M059J (cell line): ENCODE measurements at regions not wholly inside any gene's neighbourhood (a gene's known extent, or its start where the extent isn't known, plus 50 kb on each side); places are given as distances from the start of the nearest gene placed in this dataset.
"Not testable (repeated sequence)": the region's sequence is repeated elsewhere in the genome, so short reads cannot be mapped to it uniquely, and the experiment has no call there.

Experiments
- DNase-seq: peaks from one replicate; pipeline ENCODE4 v3.0.0-alpha.2; 2012; ENCODE audit warnings: low read depth

DNA sequence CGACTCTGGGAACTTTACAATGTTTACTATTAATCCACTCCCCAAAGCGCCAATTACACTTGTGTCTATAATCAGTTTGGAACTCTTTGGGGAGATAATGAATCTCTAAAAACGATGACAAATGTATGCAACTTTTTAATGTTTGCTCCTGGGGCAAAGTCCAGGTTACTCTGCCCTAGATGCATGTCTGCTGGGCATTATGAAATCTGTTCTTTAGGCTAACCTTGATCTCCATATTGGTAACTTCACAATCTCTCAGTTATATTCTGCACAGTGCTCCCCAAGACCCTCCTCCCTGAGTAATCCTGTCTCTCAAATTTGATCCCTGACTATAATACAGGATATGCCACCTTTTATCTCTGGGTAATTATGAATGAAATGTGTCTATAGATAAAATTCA lies 152.2 kb upstream of the TRPM3 start:
- no peak for DNase-seq

DNA sequence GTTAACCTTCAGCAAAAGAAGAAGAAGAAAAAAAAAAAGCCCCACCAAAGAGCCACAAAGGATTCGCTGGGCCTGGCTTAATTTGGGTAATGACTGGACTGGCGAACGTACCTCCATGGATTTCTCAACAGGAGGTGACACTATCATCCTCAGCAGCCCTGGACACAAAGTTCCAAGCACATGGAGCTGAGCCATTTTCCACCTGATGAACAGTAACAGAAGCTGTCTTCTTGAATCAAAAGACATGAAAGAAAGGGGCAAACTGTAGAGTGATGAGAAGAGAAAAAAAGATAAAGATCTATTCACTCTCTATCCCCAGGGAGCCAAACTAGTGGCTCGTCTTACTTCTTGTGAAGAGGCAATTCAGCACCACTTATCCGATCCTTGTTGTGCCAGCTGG lies 150.2 kb upstream of the TRPM3 start:
- no peak for DNase-seq

DNA sequence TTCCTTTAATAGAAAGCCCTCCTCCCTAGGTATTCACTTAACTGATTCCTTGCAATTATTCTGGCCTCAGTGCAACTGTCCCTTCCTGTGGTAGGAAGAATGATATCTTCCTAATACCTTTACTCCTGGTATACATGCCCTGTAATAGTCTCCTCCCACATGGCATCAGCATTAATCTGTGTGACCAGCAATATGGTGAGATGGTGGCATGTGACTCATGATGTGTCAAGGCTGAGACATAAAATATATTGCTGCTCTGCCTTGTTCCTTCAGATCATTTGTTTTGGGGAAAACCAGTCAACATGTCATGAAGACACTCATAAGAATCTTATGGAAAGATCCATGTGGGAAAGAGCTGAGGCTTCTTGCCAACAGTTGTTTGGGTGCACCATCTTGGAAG lies 149.1 kb upstream of the TRPM3 start:
- DNase-seq: peak; percentile 29

DNA sequence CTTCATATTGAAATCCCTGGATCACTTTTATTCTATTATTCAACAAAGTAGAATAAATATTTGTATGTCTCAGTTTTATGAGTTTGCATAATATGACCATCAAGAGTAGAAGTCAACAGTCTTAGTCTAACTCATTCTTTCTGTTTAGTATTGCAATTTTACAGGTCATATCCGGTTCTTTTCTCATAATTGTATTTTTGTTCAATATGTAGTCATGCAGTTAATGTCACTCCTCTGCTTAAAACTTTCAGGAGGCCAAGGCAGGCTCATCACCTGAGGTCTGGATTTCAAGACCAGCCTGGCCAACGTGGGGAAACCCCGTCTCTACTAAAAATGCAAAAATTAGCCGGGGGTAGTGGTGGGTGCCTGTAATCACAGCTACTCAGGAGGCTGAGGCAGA lies 148.4 kb upstream of the TRPM3 start:
- DNase-seq: no peak

DNA sequence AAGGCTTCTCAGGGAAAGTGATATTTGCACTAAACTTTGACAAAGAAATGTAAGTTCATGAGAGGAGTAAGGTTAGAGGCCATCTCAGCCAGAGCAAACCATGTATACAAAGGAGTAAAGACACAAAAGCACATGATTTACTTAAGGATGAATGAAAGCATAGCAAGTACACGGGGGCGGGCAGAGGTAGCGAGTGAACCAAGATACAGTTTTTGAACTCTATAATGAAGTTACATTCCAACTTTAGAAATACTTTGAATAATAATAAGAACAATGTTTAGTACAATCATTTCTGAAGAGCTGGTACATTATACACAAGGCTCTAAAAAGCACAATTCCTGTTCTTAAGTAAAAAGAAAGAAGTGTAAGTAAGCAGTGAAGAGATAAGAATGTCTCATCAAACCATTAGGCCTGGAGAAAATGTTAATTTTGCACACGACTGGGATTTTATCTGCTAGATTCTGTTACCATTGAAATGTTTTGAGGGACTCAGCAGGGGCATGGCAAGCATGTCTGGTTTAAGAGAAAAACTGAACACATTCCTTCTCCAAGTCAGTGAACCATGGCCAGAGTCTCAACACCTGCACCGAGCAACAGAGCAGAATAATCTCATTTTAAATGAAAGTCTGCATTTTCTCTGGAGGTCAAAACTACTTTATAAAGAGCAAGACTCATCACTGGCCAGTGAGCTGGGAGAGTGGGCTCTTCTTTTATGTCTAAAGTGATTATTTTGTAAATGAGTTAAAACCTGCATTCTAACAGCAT lies 147.6 kb upstream of the TRPM3 start:
- DNase-seq: no peak

DNA sequence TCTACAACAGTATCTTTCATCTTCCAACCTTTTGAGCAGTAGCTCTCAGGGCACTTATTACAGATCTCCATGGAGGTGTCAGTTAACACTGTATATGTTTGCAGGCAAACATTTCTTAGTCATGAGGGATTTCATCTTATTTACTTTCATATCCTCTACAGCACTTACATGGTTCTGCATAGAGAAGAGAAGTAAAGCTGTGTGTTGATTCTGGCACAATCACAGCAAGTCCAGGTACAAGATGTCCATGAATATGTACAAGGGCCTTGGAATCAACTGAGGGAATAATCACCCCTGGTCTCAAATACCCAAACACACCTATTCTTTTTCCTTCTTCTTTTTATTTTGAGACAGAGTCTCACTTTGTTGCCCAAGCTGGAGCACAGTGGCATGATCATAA lies 142.0 kb upstream of the TRPM3 start:
- DNase-seq: no peak

DNA sequence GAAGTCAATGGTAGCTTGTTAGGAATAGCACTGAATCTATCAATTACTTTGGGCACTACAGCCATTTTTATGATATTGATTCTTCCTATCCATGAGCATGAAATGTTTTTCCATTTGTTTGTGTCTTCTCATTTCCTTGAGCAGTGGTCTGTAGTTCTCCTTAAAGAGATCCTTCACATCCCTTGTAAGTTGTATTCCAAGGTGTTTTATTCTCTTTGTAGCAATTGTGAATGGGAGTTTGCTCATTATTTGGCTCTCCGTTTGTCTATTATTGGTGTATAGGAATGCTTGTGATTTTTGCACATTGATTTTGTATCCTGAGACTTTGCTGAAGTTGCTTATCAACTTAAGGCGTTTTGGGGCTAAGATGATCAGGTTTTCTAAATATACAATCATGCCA lies 139.0 kb upstream of the TRPM3 start:
- not testable (repeated sequence) for DNase-seq

DNA sequence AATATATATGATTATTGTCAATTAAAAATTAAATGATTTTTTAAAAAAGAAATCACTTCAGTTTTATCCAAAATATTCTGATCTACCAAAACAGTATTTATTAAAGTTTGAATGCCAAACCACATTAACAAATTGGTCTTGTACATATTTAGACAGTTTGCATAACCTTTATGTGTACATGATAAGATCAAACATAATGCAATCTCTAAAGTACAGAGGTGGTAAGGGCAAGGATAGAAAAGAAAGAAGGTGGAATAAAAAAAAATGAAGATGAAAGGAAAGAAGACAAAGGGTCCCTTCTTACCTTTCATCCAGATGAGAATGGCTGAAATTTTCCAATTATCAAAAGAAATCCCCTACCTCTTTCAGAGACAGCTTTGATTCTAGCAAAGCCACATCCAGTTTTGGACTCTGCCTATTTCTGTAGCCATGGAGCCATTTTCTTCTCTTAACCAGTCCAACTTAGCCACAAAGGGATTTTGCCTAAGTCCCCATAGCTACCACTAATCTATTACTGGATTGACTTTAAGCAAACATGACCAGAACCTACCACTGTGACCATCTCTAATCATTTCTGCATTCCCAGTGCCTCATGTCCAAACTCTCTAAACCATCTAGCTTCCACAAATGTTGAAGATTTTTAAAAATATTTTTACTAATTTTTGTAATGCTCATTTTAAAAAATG lies 133.3 kb upstream of the TRPM3 start:
- DNase-seq: no peak

DNA sequence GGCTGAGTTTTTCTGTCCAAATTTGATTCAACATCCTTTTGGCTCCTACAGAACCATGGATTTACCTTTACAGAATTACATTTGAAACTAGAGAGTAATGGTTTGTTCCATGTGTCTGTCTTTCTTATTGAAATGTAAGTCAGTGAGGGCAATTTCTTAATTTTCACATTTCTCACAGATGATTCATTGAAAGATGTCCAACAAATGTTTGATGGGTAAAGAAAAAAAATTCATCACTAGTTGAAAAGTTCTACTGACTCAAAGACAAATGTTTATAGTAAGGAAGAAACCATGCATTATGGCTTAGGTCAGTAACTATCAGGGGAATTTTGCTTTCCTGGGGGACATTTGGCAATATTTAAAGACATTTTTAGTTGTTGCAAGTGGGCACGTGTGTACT lies 131.6 kb upstream of the TRPM3 start:
- no peak for DNase-seq

DNA sequence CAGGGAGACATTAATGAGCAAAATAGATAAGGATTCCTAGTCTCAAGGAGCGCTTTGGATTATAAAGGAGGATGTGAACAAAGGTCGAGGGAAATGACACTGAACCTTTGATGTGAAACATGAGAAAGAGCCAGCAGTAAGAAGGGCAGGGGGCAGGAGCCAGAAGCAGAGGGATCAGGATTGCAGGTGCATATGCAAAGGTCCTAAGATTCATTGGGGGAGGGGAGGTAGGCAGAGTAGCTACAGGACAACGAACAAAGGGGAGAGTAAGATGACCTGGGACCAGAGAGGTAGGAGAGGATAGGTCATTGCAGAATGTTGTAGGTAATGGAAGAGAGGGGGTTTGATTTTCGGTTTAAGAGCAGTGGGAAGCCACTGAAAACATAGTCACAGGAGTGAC lies 129.2 kb upstream of the TRPM3 start:
- DNase-seq: no peak

DNA sequence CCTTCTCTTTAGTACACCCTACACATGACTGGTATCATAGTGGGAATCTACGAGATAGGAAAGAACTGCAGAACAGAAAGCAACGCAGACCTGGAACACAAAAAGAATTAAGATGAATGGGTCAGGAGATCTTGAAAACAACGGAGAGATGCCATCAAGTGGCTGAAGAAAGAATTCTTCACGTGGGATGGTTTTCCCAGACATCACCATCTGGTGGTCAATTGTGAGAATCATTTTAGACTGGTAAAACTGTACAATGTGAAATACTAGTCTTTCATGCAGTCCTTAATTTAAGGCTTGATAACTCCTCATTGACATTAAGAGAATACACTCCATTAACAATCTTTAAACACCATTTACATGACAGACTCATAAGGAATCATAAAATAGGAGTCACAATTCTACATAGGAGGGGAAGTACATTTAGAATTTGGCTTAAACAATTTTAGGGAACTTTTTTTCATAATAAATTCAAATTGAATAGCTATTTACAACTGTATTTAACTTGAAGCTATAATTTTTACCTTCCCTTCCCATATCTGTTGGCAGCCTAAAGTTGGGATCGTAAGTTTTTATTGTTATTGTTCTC lies 128.4 kb upstream of the TRPM3 start:
- DNase-seq: peak; percentile 64

DNA sequence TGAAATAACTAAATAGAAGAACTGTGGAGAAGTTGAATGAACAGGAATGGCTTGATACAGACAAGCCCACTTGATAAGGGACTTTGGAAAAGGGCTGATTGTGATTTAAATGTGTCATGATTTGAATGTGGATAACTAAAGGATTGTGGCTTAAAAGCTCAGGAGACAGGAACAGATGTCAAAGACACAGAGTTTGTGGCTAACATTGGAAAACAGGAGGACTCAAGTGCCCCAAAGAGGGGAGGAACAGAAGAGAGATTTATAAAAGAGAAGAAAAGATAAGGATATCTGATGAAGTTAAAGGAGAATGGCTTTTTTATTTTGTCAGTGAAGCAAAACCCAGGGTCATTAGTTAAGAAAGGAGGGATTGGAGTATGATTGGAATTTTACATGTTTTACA lies 124.2 kb upstream of the TRPM3 start:
- no peak for DNase-seq

DNA sequence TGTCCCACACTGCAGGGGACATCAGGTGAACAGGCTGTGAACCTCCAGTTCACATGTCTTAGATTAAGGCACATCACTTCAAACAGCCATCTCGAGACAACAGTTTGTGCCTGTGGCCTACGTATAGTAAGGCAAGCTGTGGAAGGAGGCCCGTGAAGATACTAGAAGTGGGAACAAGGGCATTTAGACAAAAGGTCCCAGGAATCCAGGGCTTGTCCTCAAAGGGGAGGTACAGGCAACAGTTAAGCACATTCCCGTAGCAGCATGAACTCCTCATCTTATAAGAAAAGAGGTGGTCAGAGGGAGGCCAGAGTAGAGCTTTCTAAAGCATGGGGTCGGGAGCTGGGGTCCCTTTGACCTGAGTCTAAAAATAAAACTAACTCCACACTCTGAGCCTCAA lies 122.5 kb upstream of the TRPM3 start:
- no peak for DNase-seq

DNA sequence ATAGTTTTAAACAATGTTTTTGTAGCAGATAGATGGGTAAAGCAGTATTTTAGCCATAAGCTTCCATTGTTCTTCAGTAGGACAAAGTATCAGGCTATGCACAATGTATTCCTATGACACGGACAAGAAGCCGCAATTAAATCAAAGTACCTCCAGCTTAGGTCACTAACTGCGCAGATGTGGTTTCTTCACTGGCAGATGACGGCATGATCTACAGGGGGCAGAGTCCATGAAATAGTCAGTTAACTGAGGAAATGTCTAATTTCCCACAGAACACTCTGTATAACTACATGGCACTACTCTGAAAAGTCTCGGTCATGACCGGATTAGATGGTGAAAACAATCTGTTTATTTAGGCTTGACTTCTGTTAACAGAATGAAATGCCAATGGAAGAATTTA lies 120.7 kb upstream of the TRPM3 start:
- no peak for DNase-seq

DNA sequence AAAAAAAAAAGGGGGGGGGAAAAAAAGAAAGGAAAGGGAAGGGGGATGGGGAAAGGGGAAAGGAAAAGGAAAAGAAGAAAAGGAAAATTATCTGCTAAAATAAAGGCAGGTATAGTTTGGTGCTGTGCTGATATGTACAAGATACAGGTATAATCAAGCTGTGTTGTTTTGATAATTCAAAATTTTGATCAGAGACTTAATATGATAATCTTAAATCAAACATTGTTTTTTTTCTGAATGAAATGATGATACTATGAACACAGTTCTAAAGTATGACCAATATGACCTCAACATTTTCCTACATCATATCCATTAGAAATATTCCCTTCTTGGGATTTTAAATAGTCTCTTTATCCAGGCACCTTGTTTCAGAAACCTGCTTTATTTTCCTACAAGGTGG lies 115.6 kb upstream of the TRPM3 start:
- no peak for DNase-seq

DNA sequence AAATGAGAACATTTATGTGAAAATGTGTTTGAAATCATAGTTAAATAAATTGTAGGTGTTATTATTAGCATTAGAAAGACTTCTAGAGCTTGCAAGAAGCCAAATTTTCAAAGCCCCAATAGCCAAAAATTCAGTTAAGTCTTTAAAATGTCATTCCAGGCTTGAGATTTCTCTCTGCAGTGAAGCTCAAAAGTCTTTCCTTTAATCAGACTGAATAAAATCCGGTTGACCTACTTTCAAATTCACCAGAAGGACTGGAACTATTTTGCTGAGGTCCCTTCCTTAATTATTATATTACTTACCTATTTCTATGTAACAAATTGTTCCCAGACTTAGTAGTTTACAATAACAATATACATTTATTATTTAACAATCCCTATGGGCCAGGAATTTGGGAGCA lies 112.2 kb upstream of the TRPM3 start:
- DNase-seq: no peak

DNA sequence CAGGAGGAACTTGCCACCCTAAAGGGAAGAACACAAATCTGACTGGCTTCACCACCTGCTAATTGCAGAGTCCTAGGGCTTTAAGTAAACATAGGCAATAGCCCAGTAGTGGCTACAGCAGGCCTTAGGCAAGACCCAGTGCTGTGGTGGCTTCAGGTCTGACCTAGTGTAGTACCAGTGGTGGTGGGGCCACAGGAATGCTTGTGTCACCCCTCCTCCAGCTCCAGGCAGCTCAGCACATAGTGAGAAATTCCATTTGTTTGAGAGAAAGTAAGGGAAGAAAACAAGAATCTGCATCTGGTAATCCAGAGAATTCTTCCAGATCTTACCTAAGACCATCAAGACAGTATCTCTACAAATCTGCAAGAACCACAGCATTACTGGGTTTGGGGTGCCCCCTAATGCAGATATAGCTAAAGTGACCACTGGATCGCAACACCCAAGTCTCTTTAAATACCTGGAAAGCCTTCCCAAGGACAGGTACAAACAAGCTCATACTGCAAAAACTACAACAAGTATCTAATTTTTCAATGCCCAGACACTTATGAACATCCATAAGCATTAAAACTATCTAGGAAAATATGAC lies 102.6 kb upstream of the TRPM3 start:
- DNase-seq: no peak

DNA sequence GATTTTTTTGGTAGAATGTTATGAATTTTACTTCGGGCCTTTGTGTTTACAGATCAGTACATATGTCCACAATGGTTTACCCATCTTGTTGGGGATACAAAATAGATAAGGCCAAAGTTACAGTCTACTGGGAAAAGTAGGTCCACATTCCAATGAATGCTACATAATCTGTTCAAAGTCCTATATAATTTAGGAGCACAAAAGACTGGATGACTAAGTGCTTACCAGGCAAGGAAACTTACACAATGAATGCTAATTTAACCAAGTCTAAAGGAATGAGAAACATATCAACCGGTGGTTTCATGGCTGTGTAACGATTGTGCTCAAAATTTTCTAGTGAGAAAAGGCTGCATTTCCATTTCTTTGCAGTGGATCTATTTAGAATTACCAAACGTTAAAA lies 97.4 kb upstream of the TRPM3 start:
- DNase-seq: no peak

DNA sequence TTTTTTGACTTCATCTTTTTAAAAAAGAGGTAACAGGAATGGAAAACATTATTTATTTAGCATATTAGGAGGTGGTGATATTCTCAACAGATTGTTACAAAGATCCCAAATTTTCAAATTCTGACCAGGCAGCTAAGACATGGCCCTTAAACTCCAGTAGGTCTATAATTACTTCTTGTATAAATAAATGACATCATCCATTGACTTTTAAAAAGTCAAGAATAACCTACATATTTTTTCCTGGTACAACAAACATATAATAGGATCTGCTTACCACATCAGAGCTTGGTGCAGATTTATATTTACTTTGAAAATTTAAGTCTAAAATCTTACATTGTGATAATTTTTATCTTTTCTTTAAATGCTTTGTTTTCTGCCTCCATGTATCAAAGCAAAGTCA lies 92.2 kb upstream of the TRPM3 start:
- no peak for DNase-seq

DNA sequence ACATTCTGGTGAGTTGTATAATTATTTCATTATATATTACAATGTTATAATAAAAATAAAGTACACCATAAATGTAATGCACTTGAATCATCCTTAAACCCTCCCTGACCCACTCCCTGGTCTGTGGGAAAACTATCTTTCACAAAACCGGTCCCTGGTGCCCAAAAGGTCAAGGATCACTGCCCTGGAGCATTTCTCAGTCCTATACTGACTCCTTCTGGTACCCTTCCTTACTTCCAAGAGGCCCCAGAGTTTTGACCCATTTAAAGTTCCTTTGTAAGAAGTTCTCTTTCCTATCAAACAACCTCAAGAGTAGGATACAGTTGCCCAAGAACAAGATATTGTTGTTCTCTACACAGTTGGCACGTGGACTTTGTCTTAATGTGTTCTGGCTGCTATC lies 88.9 kb upstream of the TRPM3 start:
- DNase-seq: no peak

DNA sequence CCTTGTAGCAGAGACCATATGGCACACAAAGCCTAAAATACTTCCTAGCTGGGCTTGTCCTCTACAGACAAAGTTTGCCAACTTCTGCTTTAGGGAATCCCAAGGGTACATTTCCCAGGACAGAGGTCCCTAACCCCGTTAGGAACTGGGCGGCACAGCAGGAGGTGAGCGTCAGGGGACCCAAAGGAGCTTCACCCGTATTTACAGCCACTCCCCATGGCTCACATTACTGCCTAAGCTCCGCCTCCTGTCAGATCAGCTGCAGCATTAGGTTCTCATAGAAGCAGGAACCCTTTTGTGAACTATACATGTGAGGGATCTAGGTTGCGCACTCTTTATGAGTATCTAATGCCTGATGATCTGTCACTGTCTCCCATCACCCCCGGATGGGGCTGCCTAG lies 88.5 kb upstream of the TRPM3 start:
- no peak for DNase-seq

DNA sequence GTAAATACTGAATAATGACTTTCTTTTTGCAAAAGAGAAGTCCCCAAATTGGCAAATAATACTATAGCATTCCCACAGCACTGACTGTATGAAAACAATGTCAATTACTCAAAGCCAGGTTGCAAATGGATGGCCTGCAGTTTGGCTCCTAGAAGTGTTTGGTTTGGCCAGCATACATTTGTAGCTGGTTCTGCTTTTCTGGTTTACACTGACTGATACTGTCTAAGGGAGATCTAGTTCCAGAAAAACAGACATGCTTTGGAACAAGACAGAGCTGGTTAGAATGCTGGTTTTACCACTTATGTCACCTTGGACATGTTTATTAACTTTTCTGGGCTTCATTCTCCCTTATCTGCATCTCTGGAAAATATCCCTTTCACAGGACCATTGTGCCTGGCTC lies 81.5 kb upstream of the TRPM3 start:
- DNase-seq: no peak

DNA sequence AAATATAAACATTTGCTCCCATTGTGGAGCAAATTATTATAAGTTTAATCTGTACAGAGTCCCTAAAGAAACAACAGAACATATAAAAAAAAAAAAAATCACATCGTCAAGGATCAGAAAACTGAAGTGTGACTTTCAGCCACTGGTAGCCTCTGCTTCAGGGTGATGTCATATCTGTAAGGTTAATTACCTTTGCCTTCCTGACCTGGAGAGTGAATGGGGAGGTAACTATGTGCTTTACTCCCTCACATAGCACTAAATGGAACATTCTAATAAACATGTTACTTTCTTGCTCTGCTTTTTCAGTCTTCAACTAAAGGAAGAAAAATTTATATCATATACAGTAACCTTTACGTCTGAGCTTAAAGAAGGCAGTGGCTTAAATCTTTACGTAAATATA lies 70.3 kb upstream of the TRPM3 start:
- DNase-seq: no peak
